ENCODE measurements at regions not wholly inside any gene's neighbourhood (a gene's known extent, or its start where the extent isn't known, plus 50 kb on each side); places are given as distances from the start of the nearest gene placed in this dataset.
"Not testable (repeated sequence)": the region's sequence is repeated elsewhere in the genome, so short reads cannot be mapped to it uniquely, and the experiment has no call there.

DNA sequence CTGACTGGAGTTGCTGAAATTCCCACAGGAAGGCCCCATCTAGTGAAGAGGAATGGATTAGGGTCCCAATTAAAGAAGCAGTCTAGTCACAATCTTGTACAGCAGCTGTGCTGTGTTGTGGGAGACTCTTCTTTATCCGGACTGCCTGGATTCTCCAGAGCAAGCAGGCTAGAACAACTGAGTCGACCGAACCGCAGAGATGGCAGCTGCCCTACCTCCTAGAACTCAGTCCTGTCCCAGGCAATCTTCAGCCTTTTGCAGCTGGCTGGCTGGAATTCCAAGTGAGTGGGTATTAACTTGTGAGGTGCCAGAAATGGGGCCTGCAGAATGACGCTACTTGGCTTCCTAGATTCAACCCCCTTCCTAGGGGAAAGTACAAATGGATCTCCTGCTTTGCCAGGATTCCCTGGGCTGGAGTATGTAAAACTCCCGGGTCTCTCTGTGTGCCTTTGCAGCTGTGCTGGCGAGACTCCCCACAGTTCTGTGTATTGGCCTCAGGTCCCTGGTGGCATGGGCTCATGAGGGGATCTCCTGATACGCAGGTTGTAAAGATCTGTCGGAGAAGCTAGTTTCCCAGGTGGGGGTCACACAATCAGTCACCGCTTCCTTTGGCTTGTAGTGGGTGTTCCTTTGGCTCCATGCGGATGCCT, 1952.6 kb upstream of the LRRTM1 start:
- no peak for DNase-seq

GRCh38 chr2:82256288-82256687, 1951.7 kb upstream of the LRRTM1 start:
- DNase-seq: no peak

DNA sequence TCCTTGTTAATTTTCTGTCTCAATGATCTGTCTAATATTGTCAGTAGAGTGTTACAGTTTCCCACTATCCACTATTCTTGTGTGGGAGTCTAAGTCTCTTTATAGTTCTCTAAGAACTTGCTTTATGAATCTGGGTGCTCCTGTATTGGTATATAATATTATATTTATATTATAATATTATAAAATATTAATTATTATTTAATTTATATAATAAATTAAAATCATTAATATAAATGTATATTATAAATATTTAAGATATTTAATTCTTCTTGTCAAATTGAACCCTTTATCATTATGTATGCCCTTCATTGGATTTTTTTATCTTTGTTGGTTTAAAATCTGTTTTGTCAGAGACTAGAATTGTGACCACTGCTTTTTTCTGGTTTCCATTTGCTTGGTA, 1950.2 kb upstream of the LRRTM1 start:
- no peak for DNase-seq

DNA sequence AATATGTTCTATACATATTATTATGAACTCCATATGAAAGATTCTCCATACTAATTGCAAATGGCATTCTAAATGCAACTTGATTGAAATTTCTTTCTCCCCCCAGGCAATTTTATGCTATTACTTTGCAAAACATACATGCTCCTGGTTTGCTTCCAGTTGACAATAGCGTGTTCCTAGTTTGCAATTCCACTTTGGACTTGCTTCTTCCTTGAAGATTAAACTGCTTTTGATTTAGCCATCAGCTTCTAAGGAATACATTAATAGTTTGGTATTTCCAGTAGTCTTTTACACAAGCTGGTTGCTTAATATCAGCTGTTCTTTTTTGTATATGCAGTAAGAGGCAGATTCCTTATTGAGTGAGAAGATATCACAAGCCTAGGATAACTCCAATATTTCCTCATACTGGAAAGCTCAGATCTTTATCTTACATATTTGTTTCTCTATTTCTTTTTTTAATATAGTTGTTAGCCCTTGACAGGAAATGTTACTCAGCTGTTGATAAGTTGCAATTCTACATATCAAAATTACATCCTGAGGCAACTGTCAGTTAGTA, 1941.7 kb upstream of the LRRTM1 start:
- DNase-seq: no peak

DNA sequence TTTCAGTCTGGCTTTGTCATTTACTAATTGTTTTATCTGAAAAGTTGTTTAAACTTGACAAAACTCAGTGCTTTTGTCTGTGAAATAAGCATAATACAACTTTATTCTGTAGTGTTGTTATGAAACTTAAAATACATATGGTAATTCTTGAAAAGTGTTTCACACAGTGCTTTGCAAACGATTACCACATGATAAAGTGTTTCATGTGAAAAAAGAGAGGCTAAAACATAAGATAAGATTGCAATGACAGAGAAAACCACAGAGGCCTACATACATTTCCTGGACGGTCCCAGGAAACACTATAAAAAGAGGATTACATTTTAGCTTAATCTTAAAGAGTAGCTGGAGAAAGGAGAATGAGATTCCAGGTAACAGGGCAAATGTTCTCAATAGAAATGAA, 1934.6 kb upstream of the LRRTM1 start:
- DNase-seq: no peak

DNA sequence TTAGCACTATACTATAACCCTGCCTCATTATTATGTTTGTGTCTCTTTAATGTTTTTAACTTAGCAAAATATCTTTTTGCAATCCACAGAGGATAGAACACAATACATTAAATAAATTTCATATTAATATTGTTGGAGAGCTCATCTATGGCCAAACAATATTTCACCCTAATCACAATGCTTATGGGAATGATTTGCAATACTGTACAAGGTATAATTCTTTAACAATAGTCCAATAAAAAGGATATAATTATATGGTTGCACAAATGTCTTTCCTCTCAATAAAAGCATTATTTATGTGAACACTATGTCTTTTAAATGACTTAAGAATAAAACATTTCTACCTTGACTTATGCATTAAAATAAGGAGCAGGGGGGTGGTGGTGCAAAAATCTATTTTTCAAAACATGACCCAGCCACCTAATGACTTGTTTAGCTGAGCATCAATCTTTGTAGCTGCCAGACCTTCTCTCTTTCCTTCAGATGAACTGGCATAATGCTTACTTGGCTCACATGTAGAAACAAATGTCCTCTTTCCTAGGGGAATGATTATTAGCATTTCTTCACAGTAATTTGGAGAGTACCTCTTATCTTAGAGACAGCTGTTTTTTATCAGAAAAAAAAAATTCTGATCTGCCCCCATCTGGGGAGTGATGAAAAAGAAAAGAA, 1933.6 kb upstream of the LRRTM1 start:
- DNase-seq: no peak

GRCh38 chr2:82234283-82234874, 1929.8 kb upstream of the LRRTM1 start:
- no peak for DNase-seq

GRCh38 chr2:82233806-82234205, 1929.3 kb upstream of the LRRTM1 start:
- no peak for DNase-seq

GRCh38 chr2:82230406-82230805, 1925.9 kb upstream of the LRRTM1 start:
- DNase-seq: no peak

DNA sequence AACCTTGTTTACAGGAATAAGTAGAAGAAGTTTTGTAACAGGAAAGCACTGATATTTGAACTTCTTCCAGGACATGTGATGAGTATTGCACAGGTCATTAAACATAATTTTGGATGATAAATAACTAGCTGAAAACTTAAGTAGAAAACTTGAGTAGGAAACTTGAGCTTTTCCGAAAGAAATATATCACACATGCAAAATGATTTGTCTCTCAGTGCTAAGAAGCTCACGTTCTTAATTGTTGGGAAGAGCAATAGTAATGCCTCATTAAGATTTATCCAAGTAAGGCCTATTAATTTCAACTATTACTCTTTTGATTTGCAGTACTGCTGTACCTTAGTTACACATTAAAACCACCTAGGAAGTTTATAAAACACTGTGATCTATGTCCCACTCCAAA, 1921.9 kb upstream of the LRRTM1 start:
- no peak for DNase-seq

GRCh38 chr2:82224301-82224940, 1919.9 kb upstream of the LRRTM1 start:
- DNase-seq: no peak

DNA sequence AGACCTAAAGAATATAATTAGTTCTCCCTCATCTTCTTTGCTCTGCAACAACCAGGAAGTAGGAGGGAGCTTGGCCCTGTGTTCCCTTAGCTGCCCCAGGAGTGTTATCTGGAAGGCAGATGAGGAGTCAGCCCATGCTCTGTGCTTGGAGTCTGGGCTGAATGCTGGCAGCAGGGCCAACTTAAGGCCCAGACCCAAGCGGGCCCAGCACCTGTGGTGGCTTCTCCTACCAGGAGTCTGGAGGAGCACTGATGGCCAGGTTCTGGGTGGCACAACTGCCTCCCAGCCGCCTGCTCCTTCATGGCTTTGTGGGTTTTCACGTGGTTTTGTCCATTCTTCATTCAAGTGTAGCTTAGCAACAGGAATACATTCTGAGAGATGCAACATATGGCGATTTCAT, 1910.7 kb upstream of the LRRTM1 start:
- DNase-seq: no peak

DNA sequence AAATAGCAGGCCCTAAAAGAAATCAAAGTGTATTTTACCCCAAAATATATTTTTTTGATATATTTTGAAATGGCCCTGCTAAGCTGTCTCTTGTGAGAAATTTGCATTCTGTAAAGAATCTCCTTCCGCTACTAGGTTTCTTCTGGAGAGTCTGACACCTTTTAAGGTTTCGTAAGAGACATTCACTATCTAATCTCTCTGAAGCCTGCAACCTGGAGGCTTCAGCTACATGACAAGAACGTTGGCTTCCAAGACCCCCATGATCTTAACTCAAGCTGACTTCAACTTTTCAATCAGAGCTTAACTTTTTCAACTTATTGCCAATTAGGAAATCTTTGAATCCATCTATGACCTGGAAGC, 1894.9 kb upstream of the LRRTM1 start:
- no peak for DNase-seq

DNA sequence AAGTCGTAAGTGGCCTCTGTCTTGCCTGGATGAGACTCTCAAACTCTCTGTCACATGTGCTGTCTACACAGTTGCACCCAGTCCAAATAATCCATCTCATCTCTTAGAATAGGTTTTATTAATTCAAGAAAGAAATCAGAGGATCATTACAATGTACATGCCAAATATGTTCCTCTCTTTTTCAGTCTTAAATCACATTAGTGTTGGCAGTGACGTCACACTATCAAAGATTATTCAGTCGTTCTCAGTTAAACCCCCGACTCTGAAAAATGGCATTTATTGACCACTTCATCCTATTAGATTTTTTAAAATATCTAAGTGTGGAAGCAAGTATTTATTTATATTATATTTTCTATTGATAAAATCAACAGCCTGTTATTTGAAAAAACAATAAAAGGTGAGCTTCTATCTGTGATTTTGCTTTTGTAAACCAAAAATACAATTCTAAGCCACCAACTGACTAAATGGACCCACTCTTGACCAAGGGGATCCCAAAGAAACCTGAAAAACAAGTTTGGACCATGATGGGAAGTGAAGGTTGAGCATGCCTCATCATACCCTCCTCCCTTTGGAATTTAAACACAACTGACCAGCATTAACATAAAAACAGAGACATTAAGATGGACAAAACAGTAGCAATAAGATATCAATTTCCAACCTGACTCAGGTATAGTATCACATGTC, 1894.4 kb upstream of the LRRTM1 start:
- DNase-seq: no peak

- no peak for DNase-seq
Observed at GRCh38 chr2:82182270-82182669, 1877.7 kb upstream of the LRRTM1 start.

DNA sequence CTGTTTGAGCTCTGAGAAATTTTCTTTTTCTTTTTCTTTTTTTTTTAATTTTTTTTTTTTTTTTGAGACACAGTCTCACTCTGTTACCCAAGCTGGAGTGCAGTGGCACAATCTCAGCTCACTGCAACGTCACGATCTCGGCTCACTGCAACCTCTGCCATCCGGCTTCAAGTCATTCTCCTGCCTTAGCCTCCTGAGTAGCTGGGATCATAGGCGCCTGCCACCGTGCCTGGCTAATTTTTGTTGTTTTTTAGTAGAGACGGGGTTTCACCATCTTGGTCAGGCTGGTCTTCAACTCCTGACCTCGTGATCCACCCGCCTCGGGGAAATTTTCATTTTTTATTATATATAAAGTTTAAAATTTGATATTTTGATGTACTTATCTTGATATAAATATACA, 1870.7 kb upstream of the LRRTM1 start:
- DNase-seq: not testable (repeated sequence)

- no peak for DNase-seq
Observed at GRCh38 chr2:82172483-82172882, 1867.9 kb upstream of the LRRTM1 start.

DNA sequence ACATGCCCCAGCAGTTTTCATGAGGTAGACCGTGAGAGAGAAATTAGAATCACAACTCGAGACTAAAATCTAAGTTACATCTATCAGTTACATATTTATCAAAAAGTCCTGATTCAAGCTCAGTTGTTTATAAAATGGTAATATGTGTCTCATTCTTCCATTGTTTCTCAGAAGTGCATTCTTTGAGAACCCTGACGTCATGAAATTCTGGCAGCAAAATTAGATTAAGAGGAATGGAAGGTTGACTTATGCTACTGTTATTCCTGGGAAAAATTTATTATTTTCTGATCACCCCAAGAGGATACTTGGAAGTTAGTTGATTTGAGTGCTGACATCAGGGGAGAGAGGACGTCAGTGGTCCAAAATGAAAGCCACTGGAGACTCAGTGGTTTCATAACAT, 1864.8 kb upstream of the LRRTM1 start:
- DNase-seq: no peak

DNA sequence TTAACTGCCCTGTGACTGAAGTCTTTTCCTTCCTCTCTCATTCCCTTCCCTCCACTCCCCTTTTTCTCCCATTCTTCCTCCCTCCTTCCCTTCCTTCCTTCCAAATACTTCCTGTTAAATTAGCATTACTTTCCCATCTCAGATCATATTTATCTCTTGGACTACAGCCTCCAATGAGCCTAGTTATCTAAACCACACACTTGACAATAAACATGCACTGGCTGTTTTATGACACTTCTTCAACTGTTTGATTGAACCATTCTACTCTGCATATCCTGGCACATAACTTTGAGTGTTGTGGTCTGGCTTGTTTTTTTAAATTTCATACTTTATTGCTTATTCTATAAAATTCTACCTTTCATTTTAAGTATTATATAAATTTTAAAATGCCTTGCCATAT, 1860.8 kb upstream of the LRRTM1 start:
- DNase-seq: no peak

GRCh38 chr2:82158150-82158549, 1853.6 kb upstream of the LRRTM1 start:
- no peak for DNase-seq

GRCh38 chr2:82155469-82155868, 1850.9 kb upstream of the LRRTM1 start:
- no peak for DNase-seq

- DNase-seq: no peak
Observed at GRCh38 chr2:82143343-82143742, 1838.8 kb upstream of the LRRTM1 start.

Data from hypothalamus (tissue), 51 donors.